ENCODE measurements at regions not wholly inside any gene's neighbourhood (a gene's known extent, or its start where the extent isn't known, plus 50 kb on each side); places are given as distances from the start of the nearest gene placed in this dataset.

DNA sequence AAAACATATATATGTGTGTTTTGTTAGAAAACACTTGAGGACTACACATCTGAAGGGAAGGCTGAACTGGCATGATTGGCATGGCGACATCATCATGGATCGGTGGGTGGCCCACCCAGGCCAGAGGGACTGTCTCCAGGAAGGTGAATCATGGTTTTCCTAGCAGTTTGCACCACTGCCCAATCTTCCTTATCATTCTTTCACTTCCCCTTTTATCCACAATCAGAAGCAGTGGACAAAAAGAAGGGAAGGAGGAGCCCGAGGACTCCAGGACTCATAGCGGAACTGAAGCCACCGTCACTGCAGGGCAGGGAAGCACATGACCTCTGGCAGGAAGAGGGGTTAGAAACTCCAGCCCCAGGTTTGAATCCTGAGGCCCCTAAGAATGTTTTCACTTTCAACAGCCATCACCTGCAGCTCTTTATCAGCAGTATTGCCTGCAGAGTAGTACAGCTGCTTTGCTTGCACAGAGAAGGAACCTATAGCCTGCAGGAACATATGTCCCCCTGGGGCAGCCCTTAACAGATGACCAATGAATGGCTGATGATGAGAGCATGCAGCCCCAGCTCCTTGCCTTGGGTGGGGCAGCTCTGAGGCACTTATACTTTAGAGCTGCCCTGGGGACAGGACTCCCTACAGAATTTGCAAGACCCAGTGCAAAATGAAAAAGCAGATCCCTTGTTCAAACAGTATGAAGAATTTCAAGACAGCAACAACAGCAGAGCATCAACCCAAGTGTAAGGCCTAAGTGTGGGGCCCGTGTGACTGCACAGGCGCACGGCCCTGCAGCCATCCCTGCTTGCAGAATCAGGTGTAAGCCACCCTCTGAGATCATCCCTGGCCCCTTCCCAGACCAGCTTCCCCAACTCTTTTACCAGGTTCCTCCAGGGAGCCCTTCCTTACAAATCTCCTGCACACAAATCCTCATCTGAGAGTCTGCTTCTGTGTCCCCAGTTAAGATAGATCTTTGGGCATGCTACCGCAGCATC, 241.8 kb upstream of the IRF2BP2 start (continued):
- TF ChIP-seq POU5F1 (IDR thresholded peaks at IDR 0.05; ENCODE audit: borderline replicate concordance, low read depth, low read length, partially characterized antibody) (no peak), L3MBTL2 (IDR thresholded peaks at IDR 0.05) (peak; percentile 81), DIDO1 (tag; IDR thresholded peaks at IDR 0.05; ENCODE audit: low read depth) (no peak), SMARCE1 (IDR thresholded peaks at IDR 0.05) (peak; percentile 92; the same call in 1 of the 2 replicates), SNIP1 (IDR thresholded peaks at IDR 0.05; ENCODE audit: low read depth) (no peak), NBN (IDR thresholded peaks at IDR 0.05; ENCODE audit: low read depth) (peak; percentile 36; the same call in 1 of the 2 replicates), ZNF75A (CRISPR knock-in tag; IDR thresholded peaks at IDR 0.05) (peak; percentile 77; the same call in 1 of the 2 replicates), HDAC1 (IDR thresholded peaks at IDR 0.05) (peak in 1 of 2 experiments; percentile 60; a peak in 1 of 4 replicates), CXXC5 (CRISPR knock-in tag; IDR thresholded peaks at IDR 0.05) (peak; percentile 36; the same call in 1 of the 2 replicates), ZNF277 (CRISPR knock-in tag; IDR thresholded peaks at IDR 0.05; ENCODE audit: borderline replicate concordance) (no peak), XRCC3 (IDR thresholded peaks at IDR 0.05) (no peak), TRIM24 (IDR thresholded peaks at IDR 0.05) (no peak), SNRNP70 (optimal IDR thresholded peaks at IDR 0.05; ENCODE audit: low read depth, low read length) (no peak), CBFA2T3 (IDR thresholded peaks at IDR 0.05) (0 out of 2 replicates have a peak, but pooled peaks have one; percentile 18)
- TF ChIP-seq, protein P1, sequence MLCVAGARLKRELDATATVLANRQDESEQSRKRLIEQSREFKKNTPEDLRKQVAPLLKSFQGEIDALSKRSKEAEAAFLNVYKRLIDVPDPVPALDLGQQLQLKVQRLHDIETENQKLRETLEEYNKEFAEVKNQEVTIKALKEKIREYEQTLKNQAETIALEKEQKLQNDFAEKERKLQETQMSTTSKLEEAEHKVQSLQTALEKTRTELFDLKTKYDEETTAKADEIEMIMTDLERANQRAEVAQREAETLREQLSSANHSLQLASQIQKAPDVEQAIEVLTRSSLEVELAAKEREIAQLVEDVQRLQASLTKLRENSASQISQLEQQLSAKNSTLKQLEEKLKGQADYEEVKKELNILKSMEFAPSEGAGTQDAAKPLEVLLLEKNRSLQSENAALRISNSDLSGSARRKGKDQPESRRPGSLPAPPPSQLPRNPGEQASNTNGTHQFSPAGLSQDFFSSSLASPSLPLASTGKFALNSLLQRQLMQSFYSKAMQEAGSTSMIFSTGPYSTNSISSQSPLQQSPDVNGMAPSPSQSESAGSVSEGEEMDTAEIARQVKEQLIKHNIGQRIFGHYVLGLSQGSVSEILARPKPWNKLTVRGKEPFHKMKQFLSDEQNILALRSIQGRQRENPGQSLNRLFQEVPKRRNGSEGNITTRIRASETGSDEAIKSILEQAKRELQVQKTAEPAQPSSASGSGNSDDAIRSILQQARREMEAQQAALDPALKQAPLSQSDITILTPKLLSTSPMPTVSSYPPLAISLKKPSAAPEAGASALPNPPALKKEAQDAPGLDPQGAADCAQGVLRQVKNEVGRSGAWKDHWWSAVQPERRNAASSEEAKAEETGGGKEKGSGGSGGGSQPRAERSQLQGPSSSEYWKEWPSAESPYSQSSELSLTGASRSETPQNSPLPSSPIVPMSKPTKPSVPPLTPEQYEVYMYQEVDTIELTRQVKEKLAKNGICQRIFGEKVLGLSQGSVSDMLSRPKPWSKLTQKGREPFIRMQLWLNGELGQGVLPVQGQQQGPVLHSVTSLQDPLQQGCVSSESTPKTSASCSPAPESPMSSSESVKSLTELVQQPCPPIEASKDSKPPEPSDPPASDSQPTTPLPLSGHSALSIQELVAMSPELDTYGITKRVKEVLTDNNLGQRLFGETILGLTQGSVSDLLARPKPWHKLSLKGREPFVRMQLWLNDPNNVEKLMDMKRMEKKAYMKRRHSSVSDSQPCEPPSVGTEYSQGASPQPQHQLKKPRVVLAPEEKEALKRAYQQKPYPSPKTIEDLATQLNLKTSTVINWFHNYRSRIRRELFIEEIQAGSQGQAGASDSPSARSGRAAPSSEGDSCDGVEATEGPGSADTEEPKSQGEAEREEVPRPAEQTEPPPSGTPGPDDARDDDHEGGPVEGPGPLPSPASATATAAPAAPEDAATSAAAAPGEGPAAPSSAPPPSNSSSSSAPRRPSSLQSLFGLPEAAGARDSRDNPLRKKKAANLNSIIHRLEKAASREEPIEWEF (CRISPR knock-in tag; IDR thresholded peaks at IDR 0.05), result no peak
- TF ChIP-seq, protein P2, sequence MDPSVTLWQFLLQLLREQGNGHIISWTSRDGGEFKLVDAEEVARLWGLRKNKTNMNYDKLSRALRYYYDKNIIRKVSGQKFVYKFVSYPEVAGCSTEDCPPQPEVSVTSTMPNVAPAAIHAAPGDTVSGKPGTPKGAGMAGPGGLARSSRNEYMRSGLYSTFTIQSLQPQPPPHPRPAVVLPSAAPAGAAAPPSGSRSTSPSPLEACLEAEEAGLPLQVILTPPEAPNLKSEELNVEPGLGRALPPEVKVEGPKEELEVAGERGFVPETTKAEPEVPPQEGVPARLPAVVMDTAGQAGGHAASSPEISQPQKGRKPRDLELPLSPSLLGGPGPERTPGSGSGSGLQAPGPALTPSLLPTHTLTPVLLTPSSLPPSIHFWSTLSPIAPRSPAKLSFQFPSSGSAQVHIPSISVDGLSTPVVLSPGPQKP (CRISPR knock-in tag; IDR thresholded peaks at IDR 0.05), result no peak
- TF ChIP-seq, protein P3, sequence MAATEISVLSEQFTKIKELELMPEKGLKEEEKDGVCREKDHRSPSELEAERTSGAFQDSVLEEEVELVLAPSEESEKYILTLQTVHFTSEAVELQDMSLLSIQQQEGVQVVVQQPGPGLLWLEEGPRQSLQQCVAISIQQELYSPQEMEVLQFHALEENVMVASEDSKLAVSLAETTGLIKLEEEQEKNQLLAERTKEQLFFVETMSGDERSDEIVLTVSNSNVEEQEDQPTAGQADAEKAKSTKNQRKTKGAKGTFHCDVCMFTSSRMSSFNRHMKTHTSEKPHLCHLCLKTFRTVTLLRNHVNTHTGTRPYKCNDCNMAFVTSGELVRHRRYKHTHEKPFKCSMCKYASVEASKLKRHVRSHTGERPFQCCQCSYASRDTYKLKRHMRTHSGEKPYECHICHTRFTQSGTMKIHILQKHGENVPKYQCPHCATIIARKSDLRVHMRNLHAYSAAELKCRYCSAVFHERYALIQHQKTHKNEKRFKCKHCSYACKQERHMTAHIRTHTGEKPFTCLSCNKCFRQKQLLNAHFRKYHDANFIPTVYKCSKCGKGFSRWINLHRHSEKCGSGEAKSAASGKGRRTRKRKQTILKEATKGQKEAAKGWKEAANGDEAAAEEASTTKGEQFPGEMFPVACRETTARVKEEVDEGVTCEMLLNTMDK (IDR thresholded peaks at IDR 0.05; ENCODE audit: borderline replicate concordance, insufficient read depth, low read depth, low read length, poor library complexity, severe bottlenecking), result no peak

Data from K562 (cell line).